GM18511 (cell line): ENCODE measurements at regions not wholly inside any gene's neighbourhood (a gene's known extent, or its start where the extent isn't known, plus 50 kb on each side); places are given as distances from the start of the nearest gene placed in this dataset.
"Not testable (repeated sequence)": the region's sequence is repeated elsewhere in the genome, so short reads cannot be mapped to it uniquely, and the experiment has no call there.

ENCODE experiments used
- ATAC-seq: cut with Tn5 transposase; IDR thresholded peaks from one replicate; pipeline ENCODE4 v1.9.1; 2021; ENCODE audit warnings: mild to moderate bottlenecking, moderate library complexity; ENCODE audit not compliant: unreplicated experiment

DNA sequence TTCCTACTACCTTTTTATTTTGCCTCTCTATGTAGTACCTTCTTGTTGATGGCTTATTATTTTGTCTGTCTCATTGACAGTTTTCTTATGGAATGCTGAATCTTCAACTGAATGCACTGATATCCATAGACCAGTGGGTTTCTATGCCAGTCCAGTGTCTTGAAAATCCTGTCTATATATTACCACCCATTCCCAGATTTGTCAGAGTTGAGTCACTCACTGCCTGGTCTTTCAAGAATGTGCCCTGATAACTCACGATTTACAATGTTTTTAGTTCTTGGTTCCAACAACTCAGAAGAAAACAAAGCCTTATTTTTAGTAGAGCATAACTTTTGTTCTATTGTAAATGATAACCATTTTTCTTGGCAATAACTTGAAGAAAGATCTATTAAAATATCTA is 606.0 kb upstream of the PITX2 start:
- ATAC-seq = no peak

DNA sequence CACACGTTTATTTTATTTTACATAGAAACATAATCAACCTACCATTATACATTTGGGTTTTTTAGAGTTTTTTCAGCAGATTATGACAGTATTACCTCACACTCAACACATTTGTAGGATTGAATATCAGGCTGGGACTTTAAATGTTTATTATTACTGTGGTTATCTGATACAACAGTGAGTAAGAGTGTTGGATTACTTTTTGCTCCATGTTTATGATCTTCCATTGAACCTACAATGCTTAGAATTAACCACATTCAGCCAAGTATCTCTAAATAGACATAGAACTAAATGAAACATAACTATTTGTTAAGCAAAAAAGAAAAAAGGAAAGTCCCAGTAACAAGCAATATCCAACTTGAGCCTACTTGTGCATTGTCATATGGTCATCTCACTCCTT is 607.4 kb upstream of the PITX2 start:
- ATAC-seq = no peak

DNA sequence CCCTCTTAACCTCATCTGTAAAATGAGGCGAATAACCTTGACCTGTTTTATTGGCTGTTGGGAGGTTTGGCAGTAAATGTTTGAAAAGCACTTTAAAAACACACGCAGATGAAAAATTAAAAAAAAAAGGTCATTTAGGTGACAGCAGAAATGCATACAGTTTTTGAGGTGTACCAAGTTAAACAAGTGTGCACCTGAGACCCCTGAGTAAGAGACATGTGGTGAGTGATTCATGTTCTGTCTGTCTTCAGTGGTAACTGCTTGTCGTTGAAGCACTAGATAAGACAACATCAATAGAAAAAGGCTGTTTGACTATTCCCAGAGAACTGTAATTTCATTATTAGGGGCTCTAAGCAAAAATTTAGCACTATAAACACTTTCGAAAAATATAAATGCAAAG is 608.4 kb upstream of the PITX2 start:
- ATAC-seq = no peak

DNA sequence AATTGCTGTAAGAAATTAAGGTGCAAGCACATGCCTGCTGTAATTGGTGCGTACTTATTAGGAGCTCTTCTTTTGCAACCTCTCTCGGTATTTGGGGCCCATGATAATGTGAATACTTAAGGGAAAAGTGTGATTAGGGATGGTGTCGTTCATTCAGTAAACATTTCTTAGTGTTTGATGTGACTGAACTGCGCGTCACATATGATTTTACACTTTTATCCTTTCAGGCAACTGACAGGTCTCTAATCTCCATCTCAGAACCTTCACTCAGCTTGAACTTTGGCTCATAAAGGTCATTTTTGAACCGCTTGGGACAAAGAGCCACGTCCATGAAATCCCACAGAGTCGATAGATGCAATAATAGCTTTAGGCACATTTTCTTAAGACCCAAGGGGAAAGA is 612.1 kb upstream of the PITX2 start:
- ATAC-seq = no peak

DNA sequence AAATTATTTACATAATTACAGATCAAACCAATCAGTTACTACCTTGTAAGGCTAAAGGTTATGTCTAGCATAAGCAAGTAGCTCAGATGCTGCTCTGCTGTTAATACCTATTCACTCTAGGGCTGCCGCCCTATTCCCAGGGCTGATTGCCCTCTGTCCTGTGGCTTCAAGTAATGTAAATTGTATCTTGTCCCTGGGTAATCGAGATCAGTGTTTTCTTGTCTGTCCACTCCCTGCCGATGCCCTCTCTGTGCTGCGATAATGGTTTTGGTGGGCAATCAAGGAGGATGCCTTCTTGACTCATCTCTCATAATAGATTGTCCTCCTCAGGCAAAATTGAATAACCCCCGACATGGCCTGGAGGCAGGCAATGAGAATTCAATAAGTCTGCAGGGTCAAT is 641.0 kb upstream of the PITX2 start:
- no peak for ATAC-seq

DNA sequence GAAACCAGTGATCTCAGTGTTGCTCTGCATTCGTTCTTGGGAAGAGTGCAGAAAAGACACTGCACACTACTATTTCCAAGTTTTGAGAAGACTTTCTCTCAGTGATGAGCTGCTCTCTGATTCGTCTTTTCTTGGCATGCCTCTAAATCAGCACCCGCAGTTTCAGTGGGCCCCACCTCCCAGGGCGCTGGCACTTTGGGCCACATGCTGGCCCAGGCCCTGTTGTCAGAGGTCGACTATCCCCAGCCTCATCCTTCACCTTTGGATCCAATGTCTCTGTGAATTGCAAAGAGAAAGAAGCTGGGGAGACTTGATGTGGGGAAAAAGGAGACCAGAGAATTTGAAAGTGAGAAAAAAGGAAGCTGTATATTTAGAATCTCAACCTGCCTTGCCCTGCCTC is 644.1 kb upstream of the PITX2 start:
- ATAC-seq = no peak

DNA sequence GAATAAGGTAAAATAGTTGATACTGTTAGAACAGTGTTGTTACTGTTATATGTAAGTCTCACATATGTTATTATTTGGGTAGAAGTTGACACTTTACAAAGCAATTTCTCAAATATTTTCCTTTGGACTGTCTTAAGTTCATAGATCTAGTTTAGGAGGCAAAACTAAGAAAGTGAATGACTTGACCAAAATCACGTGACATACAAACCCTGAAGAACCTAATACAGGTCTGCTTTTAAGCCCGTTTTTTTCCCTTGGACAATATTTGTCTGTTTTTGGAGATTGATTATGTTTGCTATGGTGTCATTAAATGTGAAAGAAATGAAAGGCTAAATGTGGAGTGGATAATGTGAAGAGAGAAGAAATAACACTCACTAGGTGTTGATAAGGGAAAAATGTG is 644.9 kb upstream of the PITX2 start:
- ATAC-seq = no peak

DNA sequence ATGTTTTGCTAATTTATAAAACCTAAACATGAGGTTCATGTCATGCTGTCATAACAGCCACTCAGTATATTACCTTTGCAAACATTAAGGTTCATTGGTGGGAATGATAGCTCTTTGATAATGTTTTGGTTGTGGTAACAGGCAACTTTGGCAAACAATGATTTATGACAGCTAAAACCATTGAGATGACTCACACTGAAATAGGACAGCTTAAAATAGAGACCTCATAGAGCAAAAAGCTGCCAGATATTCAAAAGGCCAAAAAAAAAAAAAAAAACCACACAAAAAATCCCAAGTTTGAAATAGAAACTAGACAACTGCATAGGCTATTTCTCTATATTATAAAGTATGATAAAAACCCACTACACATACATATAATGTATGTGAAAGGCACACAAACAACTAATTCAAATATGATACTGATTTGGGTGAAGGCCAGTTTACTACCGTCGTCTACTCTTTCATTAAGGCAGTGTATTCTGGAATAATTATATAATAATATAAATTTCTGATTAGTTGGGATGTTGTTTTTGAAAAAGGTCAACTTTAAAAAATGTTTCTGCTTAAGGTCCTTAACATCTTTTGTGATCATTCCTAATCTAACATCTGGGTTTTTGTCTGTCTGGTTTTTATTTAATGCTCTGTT is 646.0 kb upstream of the PITX2 start:
- ATAC-seq = peak; percentile 57

DNA sequence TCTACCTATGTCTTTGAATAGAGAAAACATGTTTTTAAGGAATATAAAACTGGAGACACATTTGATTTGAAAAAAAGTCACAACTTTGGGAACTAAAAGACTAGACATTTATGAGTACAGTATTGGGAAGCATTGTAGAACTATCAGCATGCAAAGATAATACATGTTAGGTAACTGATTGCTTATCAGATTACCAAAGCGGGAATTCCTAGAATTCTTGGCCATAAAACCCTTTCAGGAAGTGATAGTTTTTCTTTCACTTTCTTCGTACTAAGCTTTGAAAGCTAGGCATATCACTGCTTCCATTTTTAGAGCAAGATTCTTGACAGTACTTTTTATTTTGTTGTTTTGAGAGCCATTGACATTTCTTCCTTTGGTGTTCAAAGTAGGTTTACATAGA is 646.6 kb upstream of the PITX2 start:
- no peak for ATAC-seq

DNA sequence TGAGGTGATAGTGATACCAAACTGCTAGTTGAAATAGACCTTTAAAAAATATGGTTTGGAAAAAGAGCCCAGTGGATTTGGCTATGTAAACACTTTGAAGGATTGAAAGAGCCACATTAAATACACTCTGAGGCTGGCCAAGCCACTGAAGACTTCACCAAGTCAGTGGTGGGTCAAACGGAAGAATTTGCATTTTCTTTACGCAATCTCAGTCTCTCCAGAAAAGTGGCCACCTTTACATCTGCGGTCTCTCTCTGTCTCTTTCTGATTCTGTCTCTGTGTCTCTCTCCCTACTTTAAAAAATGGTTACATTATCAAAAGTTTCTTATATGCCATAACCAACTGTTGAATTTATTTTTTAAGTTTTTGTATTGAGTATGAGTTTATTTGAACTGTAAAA is 651.2 kb upstream of the PITX2 start:
- ATAC-seq = no peak

DNA sequence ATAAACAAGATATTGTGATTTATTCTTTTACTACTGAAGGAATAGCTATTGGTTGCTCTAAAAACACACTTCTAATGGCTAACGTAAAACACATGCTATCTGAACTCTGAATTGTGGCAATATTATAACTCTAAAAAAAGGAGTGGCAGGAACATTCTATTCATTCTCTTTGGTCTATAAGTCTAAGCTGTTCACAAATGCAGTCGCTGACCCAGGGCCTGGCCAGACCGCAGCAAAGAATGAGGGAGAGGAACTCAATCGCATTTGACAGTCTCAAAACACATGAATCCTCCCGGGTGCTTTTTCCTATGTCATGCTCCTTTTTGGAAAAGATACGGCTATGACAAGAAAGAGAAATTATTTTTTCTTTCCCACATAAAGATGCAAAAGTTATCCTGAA is 651.6 kb upstream of the PITX2 start:
- no peak for ATAC-seq

DNA sequence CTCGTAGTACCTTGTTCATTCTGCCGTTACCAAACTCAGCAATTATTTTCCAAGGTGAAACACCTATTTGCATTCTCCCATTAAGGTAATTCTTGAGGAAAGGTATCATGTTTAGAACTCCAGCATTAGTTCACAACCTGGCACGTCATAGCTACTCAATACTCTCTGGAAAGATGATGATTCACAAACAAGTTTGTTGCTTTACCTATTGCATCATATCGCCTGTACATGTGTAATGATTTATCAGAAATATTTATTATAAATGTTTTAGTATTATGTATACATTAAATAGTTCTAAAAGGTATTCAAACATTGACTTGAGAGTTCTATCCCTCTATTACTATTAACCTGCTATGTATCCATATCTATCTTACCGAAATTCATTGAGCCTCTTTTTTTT is 658.3 kb upstream of the PITX2 start:
- no peak for ATAC-seq

DNA sequence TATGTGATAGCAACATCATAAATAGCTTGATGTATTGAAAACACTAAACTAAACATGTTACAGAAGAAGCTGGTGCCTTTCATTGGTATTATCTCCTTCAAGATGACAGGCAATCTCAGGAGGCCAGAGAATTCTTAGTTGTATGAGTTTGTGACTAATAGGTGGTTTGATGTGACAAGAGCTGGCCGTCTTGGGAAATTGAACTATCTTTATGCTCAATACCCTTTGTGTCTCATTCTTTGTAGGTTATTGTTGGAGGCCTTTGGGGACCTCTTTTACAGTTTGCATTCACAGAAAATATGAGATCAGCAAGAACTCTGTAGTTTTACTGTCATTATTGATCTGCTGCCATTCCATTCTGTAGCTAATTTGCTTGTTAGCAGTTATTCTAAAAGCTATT is 659.2 kb upstream of the PITX2 start:
- no peak for ATAC-seq

DNA sequence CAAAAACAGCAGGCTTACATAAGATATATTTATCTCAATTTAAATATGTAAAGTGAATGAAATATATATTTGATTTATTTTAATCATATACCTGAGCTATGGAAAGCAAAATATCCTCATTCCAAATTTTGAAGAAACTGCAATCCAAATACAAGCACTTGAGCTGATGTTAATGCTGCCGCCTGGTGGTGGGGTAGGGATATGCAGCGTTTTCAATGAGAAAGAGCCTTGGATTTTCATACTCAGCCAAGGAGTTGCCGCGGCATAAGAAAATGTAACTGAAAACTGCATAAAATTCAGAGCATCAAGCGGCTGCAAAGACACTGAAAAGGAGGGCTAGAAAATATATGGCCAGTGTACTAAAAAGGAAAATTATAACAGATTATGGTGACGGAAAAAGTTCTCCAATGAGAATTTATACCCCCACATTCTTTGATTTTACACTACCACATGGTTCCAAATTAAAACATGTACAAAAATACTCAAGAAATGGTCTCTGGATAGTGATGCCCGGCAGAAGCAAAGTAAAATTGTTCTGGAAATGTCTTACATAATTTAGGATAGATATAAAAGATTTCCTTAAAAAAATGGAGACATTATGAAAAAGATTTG is 660.3 kb upstream of the PITX2 start:
- peak; percentile 73 for ATAC-seq

DNA sequence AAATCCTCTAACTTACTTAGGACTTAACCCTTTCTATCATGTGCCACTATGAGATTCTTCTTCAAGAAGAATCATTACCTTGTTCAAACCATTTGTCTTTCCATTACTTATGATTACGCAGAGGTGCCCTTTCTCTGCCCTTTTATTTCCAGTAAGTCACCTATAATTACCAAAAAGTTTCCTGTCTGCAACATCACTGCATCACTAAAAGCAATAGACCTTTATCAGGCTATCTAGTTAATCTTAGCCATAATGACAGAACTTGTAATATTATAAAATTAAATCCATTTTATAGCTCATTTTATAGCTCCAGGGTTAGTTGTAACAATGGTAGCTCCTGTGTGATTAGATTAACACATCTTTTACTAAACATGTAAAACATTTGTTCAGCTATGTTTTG is 673.6 kb upstream of the PITX2 start:
- no peak for ATAC-seq

DNA sequence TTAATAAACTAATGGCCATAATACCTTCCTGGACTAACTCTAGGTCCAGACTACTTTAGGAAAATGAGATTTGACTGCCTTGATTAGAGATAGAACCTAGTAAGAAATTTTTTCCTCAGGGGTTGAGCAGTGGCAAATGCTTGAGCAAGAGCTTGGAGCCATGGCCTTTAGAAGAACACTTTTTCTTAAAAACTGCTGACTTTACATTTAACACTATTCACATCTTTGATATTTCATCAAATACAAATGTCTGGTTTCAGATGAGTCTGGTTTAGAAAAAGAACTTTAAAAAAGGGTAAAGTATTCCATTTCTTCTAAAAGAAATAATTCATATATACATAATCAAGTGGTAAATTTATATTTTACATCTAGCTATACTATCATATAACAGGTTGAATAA is 680.9 kb upstream of the PITX2 start:
- no peak for ATAC-seq

DNA sequence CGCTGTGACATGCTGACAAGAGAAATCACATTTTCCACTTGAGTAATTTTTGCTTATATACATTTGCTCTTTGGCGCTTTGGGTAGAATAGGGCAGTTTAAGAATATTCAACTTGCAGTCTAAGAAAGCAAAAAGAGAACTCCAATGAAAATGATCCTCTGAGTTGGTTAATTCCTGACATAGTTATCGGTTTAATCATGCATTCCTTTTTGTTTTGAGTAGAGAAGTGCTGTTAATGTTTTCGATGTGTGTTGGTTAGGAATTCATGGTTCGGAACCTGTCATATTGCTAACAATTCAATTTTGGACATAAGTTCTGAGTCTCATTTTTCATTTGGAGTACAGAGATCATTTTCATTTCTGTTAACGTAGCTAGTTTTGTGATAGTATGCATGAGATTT is 700.6 kb upstream of the PITX2 start:
- no peak for ATAC-seq

DNA sequence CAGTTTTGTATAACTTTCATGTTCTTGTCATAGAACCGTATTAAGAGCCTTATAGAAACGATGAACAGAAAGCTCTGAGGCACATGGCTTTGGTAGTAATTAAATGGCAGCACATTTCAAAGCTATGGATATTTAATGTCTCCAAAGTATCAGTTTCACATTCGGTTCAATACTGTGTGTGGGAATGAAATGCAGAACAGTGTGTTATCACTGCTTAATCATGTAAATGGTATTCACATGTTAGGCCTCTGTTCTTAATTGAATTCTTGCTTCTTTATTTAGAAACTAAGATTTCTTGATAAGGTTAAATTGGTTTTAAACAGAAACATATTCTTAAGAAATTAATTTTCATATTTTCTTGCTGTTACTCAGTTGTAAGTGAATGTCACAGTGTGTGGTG is 701.0 kb upstream of the PITX2 start:
- ATAC-seq = no peak

DNA sequence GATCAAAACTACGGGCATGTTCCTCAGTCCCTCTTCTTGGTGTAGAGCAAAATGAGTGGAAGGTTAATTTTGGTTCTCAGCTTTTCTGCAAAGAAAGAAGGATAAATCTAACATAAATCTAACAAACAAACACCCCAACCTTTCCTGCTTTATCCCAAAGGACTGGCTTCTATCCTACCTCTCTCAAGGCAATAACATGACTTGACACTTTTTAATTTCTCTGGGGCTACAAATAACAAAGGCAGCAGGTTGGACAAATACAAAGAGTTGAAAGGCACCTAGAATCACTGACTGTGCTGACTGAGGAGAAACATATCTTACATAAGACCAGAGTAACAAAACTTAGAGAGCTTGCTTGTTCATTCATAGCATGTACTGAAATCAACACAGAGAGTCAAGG is 703.6 kb upstream of the PITX2 start:
- no peak for ATAC-seq

DNA sequence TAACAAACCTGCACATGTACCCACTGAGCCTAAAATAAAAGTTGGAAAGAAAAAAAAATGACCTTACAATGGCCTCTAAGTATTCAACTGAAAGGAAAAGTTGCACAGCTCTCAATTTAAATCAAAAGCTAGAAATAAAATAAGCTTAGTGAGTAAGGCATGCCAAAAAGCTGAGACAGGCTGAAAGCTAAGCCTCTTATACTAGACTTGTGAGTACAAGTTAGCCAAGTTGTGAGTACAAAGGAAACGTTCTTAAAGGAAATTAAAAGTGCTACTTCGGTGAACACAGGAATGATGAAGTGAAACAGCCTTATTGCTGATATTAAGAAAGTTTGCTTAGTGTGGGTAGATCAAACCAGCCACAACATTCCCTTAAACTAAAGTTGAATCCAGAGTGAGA is 707.9 kb upstream of the PITX2 start:
- no peak for ATAC-seq

DNA sequence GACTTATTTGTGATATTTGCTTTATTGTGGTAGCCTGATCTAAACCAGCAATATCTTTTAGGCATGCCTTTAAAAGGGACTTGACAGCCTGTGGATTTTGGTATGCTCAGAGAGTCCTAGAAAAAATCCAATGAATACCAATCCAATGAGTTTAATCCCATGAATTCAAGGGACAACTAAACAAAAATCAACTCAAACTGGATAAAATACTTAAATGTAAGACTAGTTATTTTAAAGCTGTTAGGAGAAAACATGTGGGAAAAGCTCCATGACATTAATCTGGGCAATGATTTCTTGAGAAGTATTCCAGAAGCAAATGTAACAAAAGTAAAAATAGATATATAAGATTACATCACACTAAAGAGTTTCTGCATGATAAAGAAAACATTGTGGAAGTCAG is 711.5 kb upstream of the PITX2 start:
- no peak for ATAC-seq

DNA sequence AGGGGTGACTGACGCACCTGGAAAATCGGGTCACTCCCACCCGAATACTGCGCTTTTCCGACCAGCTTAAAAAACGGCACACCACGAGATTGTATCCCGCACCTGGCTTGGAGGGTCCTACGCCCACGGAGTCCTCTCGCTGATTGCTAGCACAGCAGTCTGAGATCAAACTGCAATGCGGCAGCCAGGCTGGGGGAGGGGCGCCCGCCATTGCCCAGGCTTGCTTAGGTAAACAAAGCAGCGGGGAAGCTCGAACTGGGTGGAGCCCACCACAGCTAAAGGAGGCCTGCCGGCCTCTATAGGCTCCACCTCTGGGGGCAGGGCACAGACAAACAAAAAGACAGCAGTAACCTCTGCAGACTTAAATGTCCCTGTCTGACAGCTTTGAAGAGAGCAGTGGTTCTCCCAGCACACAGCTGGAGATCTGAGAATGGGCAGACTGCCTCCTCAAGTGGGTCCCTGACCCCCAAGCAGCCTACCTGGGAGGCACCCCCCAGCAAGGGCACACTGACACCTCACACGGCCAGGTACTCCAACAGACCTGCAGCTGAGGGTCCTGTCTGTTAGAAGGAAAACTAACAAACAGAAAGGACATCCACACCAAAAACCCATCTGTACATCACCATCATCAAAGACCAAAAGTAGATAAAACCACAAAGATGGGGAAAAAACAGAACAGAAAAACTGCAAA is 714.5 kb upstream of the PITX2 start:
- ATAC-seq = not testable (repeated sequence)

DNA sequence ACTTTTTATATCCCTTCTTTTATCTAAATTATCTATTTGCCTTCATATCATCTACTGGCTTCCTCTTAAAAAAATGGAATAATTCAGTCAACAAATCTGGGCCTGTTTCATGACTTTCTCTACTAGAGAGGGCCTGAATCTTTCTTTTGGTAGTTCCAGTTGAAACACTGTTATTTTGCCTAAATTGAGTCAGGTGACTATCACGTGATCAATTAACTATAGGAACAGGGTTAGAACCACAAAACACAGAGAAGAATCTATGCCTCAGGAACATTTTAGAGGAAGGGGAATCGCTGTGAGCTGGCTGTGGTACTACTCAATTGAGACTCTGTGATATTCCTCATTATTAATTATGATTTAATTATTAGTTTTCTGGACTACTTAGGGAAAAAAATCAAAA is 736.7 kb upstream of the PITX2 start:
- no peak for ATAC-seq
